Activated CD4-positive, alpha-beta T cell treated with anti-CD3 and anti-CD28 coated beads, Interleukin-2, amount 10 ng/mL, durations not matched to agents 24 days and 14 days (primary cell): ENCODE measurements at regions not wholly inside any gene's neighbourhood (a gene's known extent, or its start where the extent isn't known, plus 50 kb on each side); places are given as distances from the start of the nearest gene placed in this dataset.
"Not testable (repeated sequence)": the region's sequence is repeated elsewhere in the genome, so short reads cannot be mapped to it uniquely, and the experiment has no call there.

Experiments
- DNase-seq: peaks from one replicate; pipeline ENCODE4 v3.0.0; 2022
- H3K27ac Mint-ChIP-seq: one replicate; pipeline ENCODE4 v1.8.0; 2022; ENCODE audit warnings: mild to moderate bottlenecking, mixed read lengths
- H3K27me3 Mint-ChIP-seq: one replicate; pipeline ENCODE4 v1.8.0; 2022; ENCODE audit warnings: mixed read lengths
- H3K36me3 Mint-ChIP-seq: one replicate; pipeline ENCODE4 v1.8.0; 2022; ENCODE audit warnings: low read depth, mild to moderate bottlenecking, mixed read lengths
- H3K4me1 Mint-ChIP-seq: one replicate; pipeline ENCODE4 v1.8.0; 2021; ENCODE audit warnings: mixed read lengths
- H3K4me3 Mint-ChIP-seq: one replicate; pipeline ENCODE4 v1.8.0; 2022; ENCODE audit warnings: mild to moderate bottlenecking, moderate library complexity, mixed read lengths
- H3K9me3 Mint-ChIP-seq: one replicate; pipeline ENCODE4 v1.8.0; 2021; ENCODE audit warnings: mixed read lengths
- intact Hi-C: fragments of 100-400 bp; cut with micrococcal nuclease; formaldehyde crosslinking; loops from one replicate; pipeline ENCODE4 v1.15.1; 2023

- H3K27ac Mint-ChIP-seq: no peak overlapping the region
- H3K4me1 Mint-ChIP-seq: no peaks in the 10 kb centered on the region
- intact Hi-C loops: no loop called here
- no peaks in the 10 kb centered on the region for H3K36me3 Mint-ChIP-seq
- DNase-seq: no peak
- H3K4me3 Mint-ChIP-seq: no peak overlapping the region
- H3K9me3 Mint-ChIP-seq: no peaks in the 10 kb centered on the region
- no peaks in the 10 kb centered on the region for H3K27me3 Mint-ChIP-seq
These were observed 1109.2 kb upstream of the ALCAM start for GRCh38 chr3:104257486-104257885.

GRCh38 chr3:104263477-104263876 is 1103.2 kb upstream of the ALCAM start:
- Mint-ChIP-seq H3K27me3 (no peaks in the 10 kb centered on the region), H3K4me1 (no peaks in the 10 kb centered on the region), H3K36me3 (no peaks in the 10 kb centered on the region), H3K4me3 (no peak overlapping the region), H3K27ac (no peak overlapping the region), H3K9me3 (no peaks in the 10 kb centered on the region)
- intact Hi-C loops: no loop called here
- DNase-seq: no peak

GRCh38 chr3:104266219-104266618 is 1100.5 kb upstream of the ALCAM start:
- H3K27me3 Mint-ChIP-seq, H3K4me1 Mint-ChIP-seq, DNase-seq, intact Hi-C loops, H3K9me3 Mint-ChIP-seq, H3K27ac Mint-ChIP-seq, H3K4me3 Mint-ChIP-seq, H3K36me3 Mint-ChIP-seq: not testable (repeated sequence)

- no peaks in the 10 kb centered on the region for H3K9me3 Mint-ChIP-seq
- no peak for DNase-seq
- intact Hi-C loops: no loop called here
- H3K4me1 Mint-ChIP-seq: no peaks in the 10 kb centered on the region
- H3K36me3 Mint-ChIP-seq: no peaks in the 10 kb centered on the region
- no peaks in the 10 kb centered on the region for H3K27me3 Mint-ChIP-seq
- H3K27ac Mint-ChIP-seq: no peak overlapping the region
- H3K4me3 Mint-ChIP-seq: no peak overlapping the region
These were observed 1096.9 kb upstream of the ALCAM start for GRCh38 chr3:104269771-104270170.

- Mint-ChIP-seq H3K27me3 (no peaks in the 10 kb centered on the region), H3K27ac (no peak overlapping the region)
- intact Hi-C loops: no loop called here
These were observed 1093.6 kb upstream of the ALCAM start for GRCh38 chr3:104273046-104273649.

GRCh38 chr3:104275199-104275598 is 1091.5 kb upstream of the ALCAM start:
- H3K36me3 Mint-ChIP-seq: no peaks in the 10 kb centered on the region

More at GRCh38 chr3:104273046-104273649, 1093.6 kb upstream of the ALCAM start:
- Mint-ChIP-seq H3K4me3 (no peak overlapping the region), H3K36me3 (no peaks in the 10 kb centered on the region), H3K4me1 (no peaks in the 10 kb centered on the region), H3K9me3 (no peaks in the 10 kb centered on the region)
- no peak for DNase-seq

GRCh38 chr3:104279617-104280016 is 1087.1 kb upstream of the ALCAM start:
- Mint-ChIP-seq H3K36me3 (no peaks in the 10 kb centered on the region), H3K4me1 (peaks cover 7% of the 10 kb centered on the region), H3K27me3 (no peaks in the 10 kb centered on the region), H3K27ac (no peak overlapping the region), H3K4me3 (peak overlapping the region; percentile 63), H3K9me3 (peaks cover 10% of the 10 kb centered on the region)
- intact Hi-C loops: no loop called here
- no peak for DNase-seq

More at GRCh38 chr3:104275199-104275598, 1091.5 kb upstream of the ALCAM start:
- peaks cover 7% of the 10 kb centered on the region for H3K4me1 Mint-ChIP-seq
- H3K4me3 Mint-ChIP-seq: no peak overlapping the region
- H3K9me3 Mint-ChIP-seq: peaks cover 5% of the 10 kb centered on the region
- DNase-seq: no peak
- intact Hi-C loops: no loop called here
- H3K27ac Mint-ChIP-seq: no peak overlapping the region
- H3K27me3 Mint-ChIP-seq: no peaks in the 10 kb centered on the region

- H3K36me3 Mint-ChIP-seq: no peaks in the 10 kb centered on the region
- H3K4me3 Mint-ChIP-seq: no peak overlapping the region
- no peaks in the 10 kb centered on the region for H3K27me3 Mint-ChIP-seq
- H3K4me1 Mint-ChIP-seq: peaks cover 7% of the 10 kb centered on the region
- no peak for DNase-seq
- H3K27ac Mint-ChIP-seq: no peak overlapping the region
- intact Hi-C loops: no loop called here
- peaks cover 12% of the 10 kb centered on the region for H3K9me3 Mint-ChIP-seq
These were observed 1085.0 kb upstream of the ALCAM start for GRCh38 chr3:104281713-104282112.

GRCh38 chr3:104286645-104287044 is 1080.1 kb upstream of the ALCAM start:
- Mint-ChIP-seq H3K4me3 (no peak overlapping the region), H3K27ac (no peak overlapping the region), H3K9me3 (peaks cover 3% of the 10 kb centered on the region), H3K27me3 (no peaks in the 10 kb centered on the region), H3K4me1 (peaks cover 2% of the 10 kb centered on the region), H3K36me3 (no peaks in the 10 kb centered on the region)
- DNase-seq: no peak
- intact Hi-C loops: no loop called here

GRCh38 chr3:104291437-104291851 is 1075.3 kb upstream of the ALCAM start:
- Mint-ChIP-seq H3K36me3 (no peaks in the 10 kb centered on the region), H3K27me3 (no peaks in the 10 kb centered on the region), H3K9me3 (peaks cover 3% of the 10 kb centered on the region), H3K4me1 (peaks cover 6% of the 10 kb centered on the region), H3K4me3 (peak overlapping the region; percentile 47), H3K27ac (peak overlapping the region; percentile 5)
- no peak for DNase-seq
- intact Hi-C loops: no loop called here

GRCh38 chr3:104291878-104292277 is 1074.8 kb upstream of the ALCAM start:
- DNase-seq: no peak
- no peaks in the 10 kb centered on the region for H3K36me3 Mint-ChIP-seq
- no peaks in the 10 kb centered on the region for H3K9me3 Mint-ChIP-seq
- intact Hi-C loops: no loop called here
- peak overlapping the region; percentile 5 for H3K27ac Mint-ChIP-seq
- peaks cover 6% of the 10 kb centered on the region for H3K4me1 Mint-ChIP-seq
- H3K4me3 Mint-ChIP-seq: peak overlapping the region; percentile 47
- H3K27me3 Mint-ChIP-seq: no peaks in the 10 kb centered on the region

GRCh38 chr3:104297617-104298016 is 1069.1 kb upstream of the ALCAM start:
- H3K4me1 Mint-ChIP-seq: no peaks in the 10 kb centered on the region
- no peak overlapping the region for H3K27ac Mint-ChIP-seq
- no peak for DNase-seq
- H3K36me3 Mint-ChIP-seq: no peaks in the 10 kb centered on the region
- H3K4me3 Mint-ChIP-seq: no peak overlapping the region
- H3K9me3 Mint-ChIP-seq: no peaks in the 10 kb centered on the region
- H3K27me3 Mint-ChIP-seq: no peaks in the 10 kb centered on the region
- intact Hi-C loops: no loop called here

- Mint-ChIP-seq H3K27me3 (no peaks in the 10 kb centered on the region), H3K4me3 (no peak overlapping the region), H3K36me3 (no peaks in the 10 kb centered on the region), H3K27ac (no peak overlapping the region), H3K9me3 (no peaks in the 10 kb centered on the region), H3K4me1 (no peaks in the 10 kb centered on the region)
- intact Hi-C loops: no loop called here
- no peak for DNase-seq
These were observed 1068.0 kb upstream of the ALCAM start for GRCh38 chr3:104298662-104299061.

GRCh38 chr3:104316118-104316517 is 1050.6 kb upstream of the ALCAM start:
- H3K27ac Mint-ChIP-seq: no peak overlapping the region
- H3K9me3 Mint-ChIP-seq: peaks cover 6% of the 10 kb centered on the region
- H3K36me3 Mint-ChIP-seq: no peaks in the 10 kb centered on the region
- DNase-seq: no peak
- H3K27me3 Mint-ChIP-seq: no peaks in the 10 kb centered on the region
- no peaks in the 10 kb centered on the region for H3K4me1 Mint-ChIP-seq
- H3K4me3 Mint-ChIP-seq: no peak overlapping the region
- intact Hi-C loops: no loop called here

- Mint-ChIP-seq H3K27ac (no peak overlapping the region), H3K9me3 (peaks cover 4% of the 10 kb centered on the region), H3K36me3 (no peaks in the 10 kb centered on the region), H3K27me3 (no peaks in the 10 kb centered on the region), H3K4me1 (no peaks in the 10 kb centered on the region), H3K4me3 (no peak overlapping the region)
- intact Hi-C loops: no loop called here
- DNase-seq: no peak
These were observed 1043.5 kb upstream of the ALCAM start for GRCh38 chr3:104323226-104323625.
